ENCODE measurements at regions not wholly inside any gene's neighbourhood (a gene's known extent, or its start where the extent isn't known, plus 50 kb on each side); places are given as distances from the start of the nearest gene placed in this dataset.

- TF ChIP-seq JUND (IDR thresholded peaks at IDR 0.05): no peak
- no peak for TF ChIP-seq USF2 (IDR thresholded peaks at IDR 0.05; ENCODE audit: borderline replicate concordance, low read depth, low read length)
- no peak for TF ChIP-seq CTCF (IDR thresholded peaks at IDR 0.05)
Observed at GRCh38 chr2:172372436-172372835, 55.0 kb upstream of the ITGA6 start.
